IMR-90 (cell line): ENCODE measurements at regions not wholly inside any gene's neighbourhood (a gene's known extent, or its start where the extent isn't known, plus 50 kb on each side); places are given as distances from the start of the nearest gene placed in this dataset.

Experiments
- ATAC-seq: fragments of 200-7000 bp; cut with Tn5 transposase; 2 replicates; pipeline ENCODE4 v1.9.1; 2020; ENCODE audit warnings: low read depth, mild to moderate bottlenecking, moderate library complexity
- BruUV-seq: library from RNA; stranded (reverse); fragments of 400-500 nt; replicated peaks from 2 replicates; lab custom pipeline; 2021; lab: Mats Ljungman, UMichigan
- CTCF ChIA-PET: fragments of 300-600 bp; formaldehyde crosslinking; extraction: SDS; loops from one replicate; lab custom pipeline; 2021; ENCODE audit warnings: antibody characterized with exemption; lab: Yijun Ruan, JAX
- POLR2A ChIA-PET: fragments of 300-600 bp; sonication (Branson Sonifier 250); formaldehyde crosslinking; loops from one replicate; lab custom pipeline; 2022; ENCODE audit warnings: antibody characterized with exemption; ENCODE audit not compliant: unreplicated experiment; lab: Charles Lee
- DNase-seq: peaks from one replicate; pipeline ENCODE4 v3.0.0; 2013
- H2AFZ ChIP-seq: replicated peaks from 2 replicates; pipeline ENCODE3; 2013; ENCODE audit warnings: low read length, mild to moderate bottlenecking; ENCODE audit not compliant: poor library complexity
- H2AK5ac ChIP-seq: 2 replicates; pipeline ENCODE4 v1.6.1; 2013; ENCODE audit warnings: low read depth, low read length, inconsistent platforms
- H2AK9ac ChIP-seq: replicated peaks from 2 replicates; pipeline ENCODE3; 2013; ENCODE audit warnings: mild to moderate bottlenecking, low read depth, low read length, moderate library complexity; ENCODE audit not compliant: poor library complexity
- H2BK120ac ChIP-seq: 2 replicates; pipeline ENCODE4 v1.6.1; 2013; ENCODE audit warnings: low read depth, low read length, inconsistent platforms
- H2BK15ac ChIP-seq: 3 replicates; pipeline ENCODE4 v1.6.1; 2013; ENCODE audit warnings: low read depth, low read length, inconsistent platforms
- H2BK20ac ChIP-seq: 2 replicates; pipeline ENCODE4 v1.6.1; 2013; ENCODE audit warnings: low read depth, mild to moderate bottlenecking, inconsistent platforms, low read length, moderate library complexity
- H2BK5ac ChIP-seq: 2 replicates; pipeline ENCODE4 v1.6.1; 2013; ENCODE audit warnings: mild to moderate bottlenecking, low read depth, low read length, inconsistent platforms; ENCODE audit not compliant: poor library complexity, severe bottlenecking
- H3K14ac ChIP-seq: replicated peaks from 2 replicates; pipeline ENCODE4 v1.6.1; 2013; ENCODE audit warnings: low read depth, low read length, inconsistent platforms
- H3K18ac ChIP-seq: 2 replicates; pipeline ENCODE4 v1.6.1; 2013; ENCODE audit warnings: low read depth, low read length, control low read depth
- H3K23ac ChIP-seq: 2 replicates; pipeline ENCODE4 v1.6.1; 2013; ENCODE audit warnings: low read depth, low read length, inconsistent platforms
- H3K27ac ChIP-seq: 2 replicates; pipeline ENCODE4 v1.5.1; 2013; ENCODE audit warnings: mild to moderate bottlenecking, control low read depth, low read length; ENCODE audit not compliant: insufficient read depth
- H3K27me3 ChIP-seq: 2 replicates; pipeline ENCODE4 v1.6.1; 2013; ENCODE audit warnings: low read length; ENCODE audit not compliant: control insufficient read depth, insufficient read depth
- H3K36me3 ChIP-seq: 2 replicates; pipeline ENCODE4 v1.6.1; 2013; ENCODE audit warnings: low read length, mixed read lengths; ENCODE audit not compliant: control insufficient read depth, insufficient read depth
- H3K4ac ChIP-seq: 2 replicates; pipeline ENCODE4 v1.6.1; 2013; ENCODE audit warnings: low read depth, low read length, inconsistent platforms
- H3K4me1 ChIP-seq: 2 replicates; pipeline ENCODE4 v1.6.1; 2013; ENCODE audit warnings: low read length, mixed read lengths; ENCODE audit not compliant: control insufficient read depth, insufficient read depth
- H3K4me2 ChIP-seq: 2 replicates; pipeline ENCODE4 v1.6.1; 2013; ENCODE audit warnings: low read depth, mild to moderate bottlenecking, control low read depth, low read length, moderate library complexity
- H3K4me3 ChIP-seq: 2 replicates; pipeline ENCODE4 v1.5.1; 2013; ENCODE audit warnings: low read depth, mild to moderate bottlenecking, control low read depth, low read length, moderate library complexity; ENCODE audit not compliant: insufficient read depth
- H3K56ac ChIP-seq: 2 replicates; pipeline ENCODE4 v1.6.1; 2013; ENCODE audit warnings: low read length, inconsistent platforms; ENCODE audit not compliant: insufficient read depth; ENCODE audit errors: extremely low read depth
- H3K79me1 ChIP-seq, 2 experiments: 2 replicates each; pipeline ENCODE4 v1.6.1; 2013; ENCODE audit warnings: low read length in 2 of 2, inconsistent platforms in 1 of 2, low read depth in 1 of 2
- H3K9ac ChIP-seq: 2 replicates; pipeline ENCODE4 v1.6.1; 2013; ENCODE audit warnings: low read depth, low read length, control low read depth
- H3K9me1 ChIP-seq: 2 replicates; pipeline ENCODE4 v1.6.1; 2013; ENCODE audit warnings: low read length, inconsistent platforms; ENCODE audit not compliant: insufficient read depth
- H3K9me3 ChIP-seq: 2 replicates; pipeline ENCODE4 v1.6.1; 2013; ENCODE audit warnings: low read length; ENCODE audit not compliant: control insufficient read depth, insufficient read depth
- H4K20me1 ChIP-seq: 2 replicates; pipeline ENCODE4 v1.6.1; 2013; ENCODE audit warnings: low read length, inconsistent platforms; ENCODE audit not compliant: insufficient read depth
- H4K5ac ChIP-seq: 2 replicates; pipeline ENCODE4 v1.6.1; 2013; ENCODE audit warnings: mild to moderate bottlenecking, low read depth, low read length, control low read depth
- H4K8ac ChIP-seq, 2 experiments: 2 replicates each; pipeline ENCODE4 v1.6.1; 2013; ENCODE audit warnings: low read depth in 2 of 2, low read length in 2 of 2, control low read depth in 1 of 2, inconsistent platforms in 1 of 2
- H4K91ac ChIP-seq: 2 replicates; pipeline ENCODE4 v1.6.1; 2013; ENCODE audit warnings: low read depth, low read length, inconsistent platforms; ENCODE audit not compliant: insufficient read depth
- BHLHE40 ChIP-seq: fragments of 150-350 bp; IDR thresholded peaks from 2 replicates; pipeline ENCODE4 v1.6.1; 2016; ENCODE audit warnings: mild to moderate bottlenecking, low read depth, low read length
- CEBPB ChIP-seq: IDR thresholded peaks from 2 replicates; pipeline ENCODE4 v1.6.1; 2012; ENCODE audit warnings: low read depth, low read length, improper control_type of control experiment
- CHD1 ChIP-seq: IDR thresholded peaks from 2 replicates; pipeline ENCODE4 v1.6.1; 2012; ENCODE audit warnings: low read depth, low read length, improper control_type of control experiment
- CTCF ChIP-seq: conservative IDR thresholded peaks from 2 replicates; pipeline ENCODE4 v1.5.1; 2012; ENCODE audit warnings: mild to moderate bottlenecking, low read depth, low read length, improper control_type of control experiment
- ELK1 ChIP-seq: fragments of 150-350 bp; IDR thresholded peaks from 2 replicates; pipeline ENCODE4 v1.6.1; 2016; ENCODE audit warnings: low read depth, mild to moderate bottlenecking, low read length, moderate library complexity, borderline replicate concordance
- FOS ChIP-seq: fragments of 150-350 bp; IDR thresholded peaks from 2 replicates; pipeline ENCODE4 v1.6.1; 2016; ENCODE audit warnings: low read depth, low read length
- MAFK ChIP-seq: IDR thresholded peaks from 2 replicates; pipeline ENCODE4 v1.6.1; 2012; ENCODE audit warnings: low read depth, low read length, improper control_type of control experiment
- MAZ ChIP-seq: IDR thresholded peaks from 2 replicates; pipeline ENCODE4 v1.6.1; 2012; ENCODE audit warnings: low read depth, mild to moderate bottlenecking, low read length, improper control_type of control experiment, moderate library complexity, borderline replicate concordance
- MXI1 ChIP-seq: IDR thresholded peaks from 2 replicates; pipeline ENCODE4 v1.6.1; 2012; ENCODE audit warnings: low read depth, mild to moderate bottlenecking, low read length, moderate library complexity, borderline replicate concordance
- NFE2L2 ChIP-seq: fragments of 150-350 bp; IDR thresholded peaks from 2 replicates; pipeline ENCODE4 v1.6.1; 2016; ENCODE audit warnings: low read depth, mild to moderate bottlenecking, low read length
- POLR2A ChIP-seq: IDR thresholded peaks from 2 replicates; pipeline ENCODE4 v1.6.1; 2012; ENCODE audit warnings: mild to moderate bottlenecking, low read depth, low read length
- RAD21 ChIP-seq: IDR thresholded peaks from 2 replicates; pipeline ENCODE4 v1.6.1; 2012; ENCODE audit warnings: low read length, improper control_type of control experiment
- RCOR1 ChIP-seq: IDR thresholded peaks from 2 replicates; pipeline ENCODE4 v1.6.1; 2012; ENCODE audit warnings: mild to moderate bottlenecking, low read length, improper control_type of control experiment; ENCODE audit not compliant: insufficient replicate concordance
- RFX5 ChIP-seq: IDR thresholded peaks from 2 replicates; pipeline ENCODE4 v1.8.0; 2012; ENCODE audit warnings: low read depth, mild to moderate bottlenecking, low read length, moderate library complexity
- SMC3 ChIP-seq: fragments of 150-350 bp; IDR thresholded peaks from 2 replicates; pipeline ENCODE4 v1.6.1; 2016; ENCODE audit warnings: low read depth, mild to moderate bottlenecking, antibody characterized with exemption, low read length, moderate library complexity
- USF2 ChIP-seq: fragments of 150-350 bp; IDR thresholded peaks from 2 replicates; pipeline ENCODE4 v1.6.1; 2017; ENCODE audit warnings: mild to moderate bottlenecking, antibody characterized with exemption, low read length, low read depth
- WGBS, 2 experiments: methylation state at CpG; one replicate each; pipeline versions ENCODE4 v1.1.5 to v1.1.7; 2013; ENCODE audit warnings: missing lambda C conversion rate in 2 of 2; ENCODE audit not compliant: insufficient read length in 1 of 2; ENCODE audit errors: extremely low coverage in 2 of 2; 5-methylcytosine and 5-hydroxymethylcytosine counted together
- dilution Hi-C: fragments of 300-500 bp; cut with HindIII; formaldehyde crosslinking; loops from one replicate; pipeline ENCODE4 v1.14.3; 2018; ENCODE audit warnings: low sequenced_read_pairs; ENCODE audit not compliant: unreplicated experiment
- in situ Hi-C: fragments of 300-500 bp; cut with MboI; formaldehyde crosslinking; loops from 3 replicates; pipeline ENCODE4 v1.14.3; 2019; ENCODE audit warnings: low sequenced_read_pairs, inconsistent platforms, mixed read lengths
- intact Hi-C: fragments of 100-400 bp; cut with micrococcal nuclease; formaldehyde crosslinking; loops from 2 replicates; pipeline ENCODE4 v1.10.0; 2022

GRCh38 chr10:6354168-6354772 lies 151.5 kb downstream of the PFKFB3 start:
- Histone ChIP-seq H3K36me3 (no peaks in the 10 kb centered on the region), H3K9me3 (peaks cover 2% of the 10 kb centered on the region; the same call in 1 of the 2 replicates), H2BK15ac (no peak overlapping the region), H4K5ac (no peak overlapping the region), H2AK9ac (no peak overlapping the region), H3K14ac (no peak overlapping the region), H2BK5ac (no peak overlapping the region), H4K91ac (no peak overlapping the region), H3K23ac (no peak overlapping the region), H4K20me1 (no peaks in the 10 kb centered on the region), H3K27me3 (no peaks in the 10 kb centered on the region), H3K9ac (no peak overlapping the region), H4K8ac (no peak overlapping the region), H3K4ac (no peak overlapping the region), H2BK20ac (no peak overlapping the region), H2AK5ac (no peak overlapping the region), H3K56ac (no peak overlapping the region), H3K18ac (no peak overlapping the region), H3K4me1 (no peaks in the 10 kb centered on the region), H3K79me1 (no peaks in the 10 kb centered on the region), H3K4me3 (no peak overlapping the region), H2BK120ac (no peak overlapping the region), H3K27ac (no peak overlapping the region), H3K4me2 (no peak overlapping the region), H3K9me1 (no peaks in the 10 kb centered on the region), H2AFZ (no peak overlapping the region)
- ATAC-seq = no peak
- intact Hi-C loops (no loop called here), in situ Hi-C loops (no loop called here), dilution Hi-C loops (no loop called here)
- BruUV-seq = no TSS peak
- ChIA-PET CTCF (no interaction called here), POLR2A (no interaction called here)
- no peak for TF ChIP-seq RAD21
- no peak for TF ChIP-seq NFE2L2
- TF ChIP-seq ELK1 = no peak
- no peak for TF ChIP-seq POLR2A
- no peak for TF ChIP-seq CTCF
- no peak for TF ChIP-seq CHD1
- TF ChIP-seq USF2 = no peak
- no peak for TF ChIP-seq RCOR1
- no peak for TF ChIP-seq BHLHE40
- no peak for TF ChIP-seq MAZ
- no peak for TF ChIP-seq RFX5
- no peak for TF ChIP-seq FOS
- no peak for TF ChIP-seq MAFK
- TF ChIP-seq MXI1 = no peak
- TF ChIP-seq CEBPB = no peak
- no peak for TF ChIP-seq SMC3
- 80% methylated on average over 1 of the region's 5 CpGs; no CpG with 5 or more reads in 1 of the 2 experiments for WGBS, 2 experiments
- DNase-seq = no peak
